Activated CD8-positive, alpha-beta memory T cell treated with anti-CD3 and anti-CD28 coated beads for 36 hours (primary cell): ENCODE measurements at regions not wholly inside any gene's neighbourhood (a gene's known extent, or its start where the extent isn't known, plus 50 kb on each side); places are given as distances from the start of the nearest gene placed in this dataset.
"Not testable (repeated sequence)": the region's sequence is repeated elsewhere in the genome, so short reads cannot be mapped to it uniquely, and the experiment has no call there.

Experiments used
- CTCF ChIA-PET: fragments of 350-600 bp; sonication (Branson Sonifier 250); formaldehyde crosslinking; loops from one replicate; lab custom pipeline; 2021; ENCODE audit warnings: antibody characterized with exemption; lab: Charles Lee
- POLR2A ChIA-PET: fragments of 350-600 bp; sonication (Branson Sonifier 250); formaldehyde crosslinking; loops from one replicate; lab custom pipeline; 2021; ENCODE audit warnings: antibody characterized with exemption; lab: Charles Lee

DNA sequence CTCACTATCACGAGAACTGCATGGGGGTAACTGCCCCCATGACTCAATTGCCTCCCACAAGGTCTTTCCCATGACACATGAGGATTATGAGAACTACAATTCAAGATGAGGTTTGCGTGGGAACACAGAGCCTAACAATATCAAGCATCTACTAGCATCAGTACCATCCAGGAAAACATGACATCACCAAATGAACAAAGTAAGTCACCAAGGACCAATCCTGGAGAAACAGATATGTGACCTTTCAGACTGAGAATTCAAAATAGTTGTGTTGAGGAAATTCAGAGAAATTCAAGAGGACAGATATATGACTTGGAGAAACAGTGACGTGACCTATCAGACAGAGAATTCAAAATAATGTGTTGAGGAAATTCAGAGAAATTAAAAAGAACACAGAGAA lies 65.8 kb upstream of the TMTC2 start:
- POLR2A ChIA-PET, result no interaction called here

DNA sequence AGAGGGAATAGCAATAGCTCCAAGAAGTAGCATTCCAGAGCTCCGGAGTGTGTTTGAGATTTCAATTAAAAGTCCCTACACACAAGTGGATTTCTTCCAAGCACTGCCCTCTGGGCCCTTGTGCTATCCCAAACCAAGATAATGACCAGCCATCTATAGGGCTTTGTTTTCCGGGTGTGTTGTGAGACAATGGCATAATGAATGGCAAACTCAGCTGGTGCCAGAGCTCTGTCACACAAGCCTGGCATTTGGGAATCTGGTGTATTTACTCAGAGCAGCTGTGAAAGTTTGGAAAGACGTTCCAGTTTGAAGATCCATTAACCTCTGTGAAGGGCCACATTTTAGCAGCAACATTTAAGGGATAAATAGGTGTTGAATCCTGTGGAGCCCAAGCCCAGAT lies 61.2 kb upstream of the TMTC2 start:
- CTCF ChIA-PET, result no interaction called here

More for the DNA sequence above, 65.8 kb upstream of the TMTC2 start:
- CTCF ChIA-PET, result no interaction called here

DNA sequence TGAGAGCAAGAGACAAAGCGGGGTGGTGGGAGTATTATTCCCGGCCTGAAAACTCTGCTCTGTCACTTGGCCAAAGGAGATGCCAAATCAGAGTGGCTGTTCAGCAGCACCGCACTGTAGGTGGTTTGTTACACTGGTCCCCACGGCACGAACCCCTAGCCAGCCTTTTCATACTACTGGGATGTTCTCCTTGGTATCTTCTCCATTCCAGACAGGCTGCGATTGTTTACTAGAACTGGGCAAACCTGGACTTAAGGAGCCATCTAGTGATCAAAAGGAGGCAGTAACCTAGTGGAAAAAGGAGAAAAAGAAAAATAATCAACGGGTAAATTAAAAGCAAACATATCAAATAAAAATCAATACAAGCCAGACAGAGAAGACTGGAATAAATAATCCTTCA lies 58.9 kb upstream of the TMTC2 start:
- POLR2A ChIA-PET, result no interaction called here
- CTCF ChIA-PET, result no interaction called here

More for the DNA sequence above, 61.2 kb upstream of the TMTC2 start:
- POLR2A ChIA-PET, result no interaction called here

DNA sequence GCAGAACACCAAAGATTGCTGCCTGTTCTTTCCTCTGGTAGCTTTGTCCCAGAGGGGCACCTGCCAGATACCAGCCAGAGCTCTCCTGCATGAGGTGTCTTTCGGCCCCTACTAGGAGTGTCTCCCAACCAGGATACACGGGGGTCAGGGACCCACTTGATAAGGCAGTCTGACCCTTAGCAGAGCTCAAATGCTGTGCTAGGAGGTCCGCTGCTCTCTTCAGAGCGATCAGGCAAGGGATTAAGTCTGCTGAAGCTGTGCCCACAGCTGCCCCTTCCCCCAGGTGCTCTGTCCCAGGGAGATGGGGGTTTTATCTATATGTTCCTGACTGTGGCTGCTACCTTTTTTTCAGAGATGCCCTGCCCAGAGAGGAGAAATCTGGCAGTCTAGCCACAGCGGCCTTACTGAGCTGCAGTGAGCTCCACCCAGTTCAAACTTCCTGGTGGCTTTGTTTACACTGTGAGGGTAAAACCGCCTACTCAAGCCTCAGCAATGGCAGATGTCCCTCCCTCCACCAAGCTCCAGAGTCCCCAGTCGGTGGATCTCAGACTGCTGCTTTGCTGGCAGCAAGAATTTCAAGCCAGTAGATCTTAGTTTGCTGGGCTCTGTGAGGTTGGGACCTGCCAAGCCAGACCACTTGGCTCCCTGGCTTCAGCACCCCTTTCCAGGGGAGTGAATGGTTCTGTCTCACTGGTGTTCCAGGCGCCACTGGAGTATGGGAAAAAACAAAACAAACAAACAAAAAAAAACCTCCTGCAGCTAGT lies 52.0 kb upstream of the TMTC2 start:
- POLR2A ChIA-PET, CTCF ChIA-PET: not testable (repeated sequence)

DNA sequence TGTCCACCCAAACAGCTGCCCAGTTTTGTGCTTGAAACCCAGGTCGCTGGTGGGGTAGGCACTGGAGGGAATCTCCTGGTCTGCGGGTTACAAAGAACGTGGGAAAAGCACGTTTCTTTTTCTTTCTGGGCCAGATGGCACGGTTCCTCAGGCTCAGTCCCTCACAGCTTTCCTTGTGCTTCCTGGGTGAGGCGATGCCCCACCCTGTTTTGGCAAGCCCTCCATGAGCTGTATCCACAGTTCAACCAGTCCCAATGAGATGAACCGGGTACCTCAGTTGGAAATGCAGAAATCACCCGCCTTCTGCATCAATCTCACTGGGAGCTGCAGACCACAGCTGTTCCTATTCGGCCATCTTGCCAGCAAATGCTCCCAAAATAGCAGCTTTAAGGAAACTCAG lies 51.4 kb upstream of the TMTC2 start:
- CTCF ChIA-PET, result no interaction called here
- POLR2A ChIA-PET, result no interaction called here
